ENCODE measurements at regions not wholly inside any gene's neighbourhood (a gene's known extent, or its start where the extent isn't known, plus 50 kb on each side); places are given as distances from the start of the nearest gene placed in this dataset.
"Not testable (repeated sequence)": the region's sequence is repeated elsewhere in the genome, so short reads cannot be mapped to it uniquely, and the experiment has no call there.

- ChIA-PET CTCF (no interaction called here), POLR2A (ENCODE audit: low non-redundant PET) (no interaction called here)
- DNase-seq (ENCODE audit: low spot score), result no peak
- TF ChIP-seq CTCF (conservative IDR thresholded peaks at IDR 0.05; ENCODE audit: low read depth), result no peak
- no peak overlapping the region for H3K27ac ChIP-seq
Observed at GRCh38 chr15:79160211-79160610, 69.6 kb upstream of the RASGRF1 start.

GRCh38 chr15:79157631-79158592 lies 67.3 kb upstream of the RASGRF1 start:
- POLR2A ChIA-PET (ENCODE audit: low non-redundant PET), result no interaction called here
- CTCF ChIA-PET, result interaction anchor here (0.8 kb wide), 1 partner anchor 26 kb away, joined by 3 read pairs; no protein-coding TSS in a partner anchor
- H3K27ac ChIP-seq, result no peak overlapping the region
- no peak for TF ChIP-seq CTCF (conservative IDR thresholded peaks at IDR 0.05; ENCODE audit: low read depth)
- peak; percentile 86 for DNase-seq (ENCODE audit: low spot score)

GRCh38 chr15:79156704-79157375 lies 66.3 kb upstream of the RASGRF1 start:
- no peak overlapping the region for H3K27ac ChIP-seq
- POLR2A ChIA-PET (ENCODE audit: low non-redundant PET), result no interaction called here
- CTCF ChIA-PET, result interaction anchor here (0.6 to 0.8 kb wide), 2 partner anchors 17 to 28 kb away, joined by 3 read pairs; no protein-coding TSS in a partner anchor
- DNase-seq (ENCODE audit: low spot score), result no peak
- TF ChIP-seq CTCF (conservative IDR thresholded peaks at IDR 0.05; ENCODE audit: low read depth), result no peak

GRCh38 chr15:79154483-79155135 lies 64.0 kb upstream of the RASGRF1 start:
- ChIA-PET CTCF (interaction anchor here (0.6 kb wide), 2 partner anchors 166 to 277 kb away, joined by 3 read pairs; partner anchors contain the start of gene MINAR1), POLR2A (ENCODE audit: low non-redundant PET) (no interaction called here)
- H3K27ac ChIP-seq, result no peak overlapping the region
- no peak for TF ChIP-seq CTCF (conservative IDR thresholded peaks at IDR 0.05; ENCODE audit: low read depth)
- no peak for DNase-seq (ENCODE audit: low spot score)

GRCh38 chr15:79144290-79144689 lies 53.7 kb upstream of the RASGRF1 start:
- CTCF ChIA-PET, result interaction anchor here (0.6 kb wide), 1 partner anchor 249 kb away, joined by 3 read pairs; no protein-coding TSS in a partner anchor
- POLR2A ChIA-PET (ENCODE audit: low non-redundant PET); H3K27ac ChIP-seq; DNase-seq (ENCODE audit: low spot score): not testable (repeated sequence)

- ChIA-PET POLR2A (ENCODE audit: low non-redundant PET) (no interaction called here), CTCF (interaction anchor here (0.8 kb wide), 1 partner anchor 11 kb away, joined by 3 read pairs; no protein-coding TSS in a partner anchor)
- H3K27ac ChIP-seq, result no peak overlapping the region
- DNase-seq (ENCODE audit: low spot score), result no peak
- TF ChIP-seq CTCF (conservative IDR thresholded peaks at IDR 0.05; ENCODE audit: low read depth), result no peak
Observed at GRCh38 chr15:79140846-79141570, 50.4 kb upstream of the RASGRF1 start.
